RKO (cell line): ENCODE measurements at regions not wholly inside any gene's neighbourhood (a gene's known extent, or its start where the extent isn't known, plus 50 kb on each side); places are given as distances from the start of the nearest gene placed in this dataset.
"Not testable (repeated sequence)": the region's sequence is repeated elsewhere in the genome, so short reads cannot be mapped to it uniquely, and the experiment has no call there.

Experiments
- DNase-seq: peaks from one replicate; pipeline ENCODE4 v3.0.0-alpha.2; 2016; ENCODE audit warnings: low spot score

- DNase-seq, result no peak
Measured at GRCh38 chr5:53367727-53368126, 112.7 kb upstream of the FST start.

- no peak for DNase-seq
Measured at GRCh38 chr5:53368516-53368915, 111.9 kb upstream of the FST start.

- no peak for DNase-seq
Measured at GRCh38 chr5:53368966-53369605, 111.3 kb upstream of the FST start.

- no peak for DNase-seq
Measured at GRCh38 chr5:53369681-53370080, 110.7 kb upstream of the FST start.

GRCh38 chr5:53373451-53374158 lies 106.8 kb upstream of the FST start:
- DNase-seq, result no peak

GRCh38 chr5:53376853-53377252 lies 103.6 kb upstream of the FST start:
- no peak for DNase-seq

GRCh38 chr5:53378190-53378589 lies 102.2 kb upstream of the FST start:
- no peak for DNase-seq

- peak; percentile 74 for DNase-seq
Measured at GRCh38 chr5:53378590-53379247, 101.7 kb upstream of the FST start.

- no peak for DNase-seq
Measured at GRCh38 chr5:53386341-53386740, 94.1 kb upstream of the FST start.

GRCh38 chr5:53389093-53389492 lies 91.3 kb upstream of the FST start:
- no peak for DNase-seq

GRCh38 chr5:53392073-53392472 lies 88.4 kb upstream of the FST start:
- DNase-seq, result no peak

- DNase-seq, result no peak
Measured at GRCh38 chr5:53394808-53395207, 85.6 kb upstream of the FST start.

GRCh38 chr5:53397141-53397757 lies 83.2 kb upstream of the FST start:
- DNase-seq, result no peak

- DNase-seq, result peak; percentile 7
Measured at GRCh38 chr5:53397845-53398244, 82.6 kb upstream of the FST start.

GRCh38 chr5:53399926-53400697 lies 80.3 kb upstream of the FST start:
- no peak for DNase-seq

- no peak for DNase-seq
Measured at GRCh38 chr5:53403291-53403690, 77.1 kb upstream of the FST start.

GRCh38 chr5:53403758-53404157 lies 76.7 kb upstream of the FST start:
- DNase-seq, result no peak

GRCh38 chr5:53405396-53405795 lies 75.0 kb upstream of the FST start:
- DNase-seq, result no peak

- peak; percentile 63 for DNase-seq
Measured at GRCh38 chr5:53406630-53407316, 73.7 kb upstream of the FST start.

GRCh38 chr5:53407373-53407772 lies 73.1 kb upstream of the FST start:
- peak; percentile 26 for DNase-seq

GRCh38 chr5:53411388-53411787 lies 69.0 kb upstream of the FST start:
- no peak for DNase-seq

GRCh38 chr5:53412499-53412898 lies 67.9 kb upstream of the FST start:
- DNase-seq, result not testable (repeated sequence)
